Hepatocyte (in vitro differentiated cells): ENCODE measurements at regions not wholly inside any gene's neighbourhood (a gene's known extent, or its start where the extent isn't known, plus 50 kb on each side); places are given as distances from the start of the nearest gene placed in this dataset.

ENCODE experiments used
- DNase-seq: peaks from one replicate; pipeline ENCODE4 v3.0.0-alpha.2; 2016; ENCODE audit warnings: low spot score
- H2AFZ ChIP-seq: fragments of 200-600 bp; sonication (generic); 2 replicates; pipeline ENCODE4 v1.6.0; 2016; ENCODE audit warnings: antibody characterized with exemption, mild to moderate bottlenecking
- H3K27ac ChIP-seq: fragments of 200-600 bp; sonication (generic); 2 replicates; pipeline ENCODE4 v1.5.1; 2016; ENCODE audit warnings: mild to moderate bottlenecking
- H3K27me3 ChIP-seq: fragments of 200-600 bp; sonication (generic); 2 replicates; pipeline ENCODE4 v1.6.1; 2016
- H3K36me3 ChIP-seq: fragments of 200-600 bp; sonication (generic); replicated peaks from 2 replicates; pipeline ENCODE4 v1.5.1; 2016; ENCODE audit warnings: low read depth; ENCODE audit not compliant: insufficient read depth
- H3K4me1 ChIP-seq: fragments of 200-600 bp; sonication (generic); 2 replicates; pipeline ENCODE4 v1.5.1; 2016; ENCODE audit warnings: mild to moderate bottlenecking, moderate library complexity; ENCODE audit not compliant: insufficient read depth
- H3K4me2 ChIP-seq: fragments of 200-600 bp; sonication (generic); 2 replicates; pipeline ENCODE4 v1.6.0; 2016
- H3K4me3 ChIP-seq: fragments of 200-600 bp; sonication (generic); 2 replicates; pipeline ENCODE4 v1.5.1; 2016; ENCODE audit warnings: mild to moderate bottlenecking
- H3K79me2 ChIP-seq: fragments of 200-600 bp; sonication (generic); 2 replicates; pipeline ENCODE4 v1.6.0; 2017; ENCODE audit warnings: mild to moderate bottlenecking
- H3K9me2 ChIP-seq: fragments of 200-600 bp; sonication (generic); replicated peaks from 2 replicates; pipeline ENCODE4 v1.6.0; 2017; ENCODE audit warnings: mild to moderate bottlenecking; ENCODE audit not compliant: insufficient read depth
- H3K9me3 ChIP-seq: fragments of 200-600 bp; sonication (generic); 2 replicates; pipeline ENCODE4 v1.5.1; 2016; ENCODE audit warnings: low read depth, mild to moderate bottlenecking
- H4K20me1 ChIP-seq: fragments of 200-600 bp; sonication (generic); 2 replicates; pipeline ENCODE4 v1.6.0; 2016; ENCODE audit warnings: mild to moderate bottlenecking; ENCODE audit not compliant: insufficient read depth, poor library complexity, severe bottlenecking
- CTCF ChIP-seq: fragments of 200-600 bp; sonication (generic); IDR thresholded peaks from 2 replicates; pipeline ENCODE4 v1.5.1; 2016; ENCODE audit warnings: antibody characterized with exemption, mild to moderate bottlenecking; ENCODE audit not compliant: poor library complexity
- EZH2 ChIP-seq: fragments of 200-600 bp; sonication (generic); IDR thresholded peaks from 2 replicates; pipeline ENCODE4 v1.6.1; 2016; ENCODE audit warnings: antibody characterized with exemption, mild to moderate bottlenecking, borderline replicate concordance
- EZH2phosphoT487 ChIP-seq: fragments of 200-600 bp; sonication (generic); IDR thresholded peaks from one replicate; pipeline ENCODE4 v1.6.1; 2018; ENCODE audit warnings: antibody characterized with exemption, mild to moderate bottlenecking, low read depth, moderate library complexity; ENCODE audit not compliant: unreplicated experiment, severe bottlenecking
- WGBS: methylation state at CpG from one replicate; pipeline ENCODE4 v1.1.6; 2016; ENCODE audit warnings: low lambda C conversion rate; ENCODE audit errors: missing lambda C conversion rate; 5-methylcytosine and 5-hydroxymethylcytosine counted together

DNA sequence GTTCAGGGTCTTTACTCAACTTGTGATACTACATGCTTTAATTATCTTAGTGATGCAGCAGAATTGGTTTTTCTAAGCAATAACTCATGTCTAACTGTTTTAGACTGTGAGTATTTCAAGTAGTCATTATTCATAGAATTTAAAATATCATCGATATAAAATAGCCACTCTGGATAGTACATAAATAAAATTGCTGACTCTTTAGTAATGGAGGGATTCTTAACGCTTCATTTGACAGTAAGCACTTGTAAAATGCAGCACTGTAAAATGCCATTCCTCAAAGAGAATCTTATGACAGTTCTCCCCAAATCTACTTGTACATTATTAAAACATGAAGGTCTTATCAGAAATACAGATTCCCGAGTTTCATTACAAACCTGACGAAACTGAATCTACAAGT is 262.8 kb upstream of the LRFN5 start:
- H3K9me3 ChIP-seq = no peaks in the 10 kb centered on the region
- no peak overlapping the region for H2AFZ ChIP-seq
- no peaks in the 10 kb centered on the region for H4K20me1 ChIP-seq
- H3K36me3 ChIP-seq = no peaks in the 10 kb centered on the region
- H3K4me2 ChIP-seq = no peak overlapping the region
- H3K27me3 ChIP-seq = no peaks in the 10 kb centered on the region
- no peaks in the 10 kb centered on the region for H3K9me2 ChIP-seq
- no peak for DNase-seq
- no peak overlapping the region for H3K4me3 ChIP-seq
- H3K4me1 ChIP-seq = no peaks in the 10 kb centered on the region
- H3K79me2 ChIP-seq = no peaks in the 10 kb centered on the region
- TF ChIP-seq EZH2 = no peak
- no peak for TF ChIP-seq CTCF
- TF ChIP-seq EZH2phosphoT487 = no peak
- 76% methylated on average over 4 of the region's 4 CpGs for WGBS
- H3K27ac ChIP-seq = no peak overlapping the region

DNA sequence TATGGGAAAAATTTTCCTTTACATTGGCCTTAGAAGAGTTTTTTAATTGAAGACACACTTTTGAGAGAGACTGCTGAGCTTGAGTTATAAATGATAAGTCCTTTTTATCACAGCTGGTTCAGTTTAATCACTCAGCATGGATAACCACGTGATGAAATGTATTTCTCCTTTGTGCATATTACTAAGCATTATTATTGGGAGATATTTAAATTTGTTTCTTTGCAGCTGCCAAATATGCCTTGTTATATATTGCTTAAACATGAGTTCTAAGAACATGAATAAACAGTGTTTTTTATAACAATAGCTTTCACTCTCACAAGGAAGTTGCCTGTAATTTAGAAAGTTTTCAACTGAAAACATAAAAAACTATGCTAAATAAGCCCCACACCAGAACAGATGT is 293.5 kb upstream of the LRFN5 start:
- Histone ChIP-seq H3K27ac (no peak overlapping the region), H3K27me3 (no peaks in the 10 kb centered on the region), H2AFZ (no peak overlapping the region), H3K4me3 (no peak overlapping the region), H3K4me2 (no peak overlapping the region), H4K20me1 (no peaks in the 10 kb centered on the region), H3K9me2 (peaks cover 4% of the 10 kb centered on the region), H3K4me1 (no peaks in the 10 kb centered on the region), H3K36me3 (no peaks in the 10 kb centered on the region), H3K79me2 (no peaks in the 10 kb centered on the region), H3K9me3 (no peaks in the 10 kb centered on the region)
- TF ChIP-seq CTCF (no peak), EZH2 (no peak), EZH2phosphoT487 (no peak)
- WGBS = 48% methylated on average over 1 of the region's 1 CpG
- no peak for DNase-seq

- Histone ChIP-seq H3K36me3 (no peaks in the 10 kb centered on the region), H4K20me1 (no peaks in the 10 kb centered on the region), H3K9me3 (no peaks in the 10 kb centered on the region), H3K4me3 (no peak overlapping the region), H3K9me2 (no peaks in the 10 kb centered on the region), H3K27ac (no peak overlapping the region), H3K79me2 (no peaks in the 10 kb centered on the region), H3K27me3 (no peaks in the 10 kb centered on the region), H2AFZ (no peak overlapping the region), H3K4me1 (no peaks in the 10 kb centered on the region), H3K4me2 (no peak overlapping the region)
- TF ChIP-seq CTCF = no peak
- no peak for TF ChIP-seq EZH2
- TF ChIP-seq EZH2phosphoT487 = no peak
- 86% methylated on average over 3 of the region's 3 CpGs for WGBS
- DNase-seq = no peak
Measured at GRCh38 chr14:41303506-41303905, 303.2 kb upstream of the LRFN5 start.

- H2AFZ ChIP-seq = no peak overlapping the region
- no peak overlapping the region for H3K4me2 ChIP-seq
- no peaks in the 10 kb centered on the region for H4K20me1 ChIP-seq
- H3K9me3 ChIP-seq = no peaks in the 10 kb centered on the region
- H3K9me2 ChIP-seq = no peaks in the 10 kb centered on the region
- WGBS = 96% methylated on average over 3 of the region's 3 CpGs
- DNase-seq = no peak
- no peaks in the 10 kb centered on the region for H3K27me3 ChIP-seq
- H3K36me3 ChIP-seq = no peaks in the 10 kb centered on the region
- TF ChIP-seq CTCF = no peak
- H3K79me2 ChIP-seq = no peaks in the 10 kb centered on the region
- peaks cover under 1% of the 10 kb centered on the region for H3K4me1 ChIP-seq
- no peak overlapping the region for H3K4me3 ChIP-seq
- no peak overlapping the region for H3K27ac ChIP-seq
Measured at GRCh38 chr14:41302776-41303175, 303.9 kb upstream of the LRFN5 start.
